SK-N-SH (cell line): ENCODE measurements at regions not wholly inside any gene's neighbourhood (a gene's known extent, or its start where the extent isn't known, plus 50 kb on each side); places are given as distances from the start of the nearest gene placed in this dataset.

Experiments
- CTCF ChIA-PET: fragments of 300-600, 350-600 bp; formaldehyde crosslinking; extraction: SDS; loops from one replicate; lab custom pipeline; 2021; lab: Yijun Ruan, JAX
- POLR2A ChIA-PET: fragments of 350-600 bp; sonication (Branson Sonifier 250); formaldehyde crosslinking; extraction: SDS; loops from one replicate; lab custom pipeline; 2020; ENCODE audit warnings: antibody characterized with exemption, inconsistent platforms; lab: Yijun Ruan, JAX
- DNase-seq: peaks from one replicate; pipeline ENCODE4 v3.0.0; 2012
- H2AFZ ChIP-seq: fragments of 200-600 bp; sonication (generic); 2 replicates; pipeline ENCODE4 v1.8.1; 2016; ENCODE audit warnings: antibody characterized with exemption, mild to moderate bottlenecking, low read depth
- H3F3A ChIP-seq: fragments of 200-600 bp; sonication (generic); replicated peaks from 2 replicates; pipeline ENCODE3; 2016; ENCODE audit warnings: antibody characterized with exemption, mild to moderate bottlenecking; ENCODE audit not compliant: insufficient read depth
- H3K27ac ChIP-seq, 2 experiments: fragments of 200-500 bp in 1 of 2; fragments of 200-600 bp in 1 of 2; sonication (Bioruptor generic) in 1 of 2; sonication (generic), shearing (Covaris generic) in 1 of 2; 2 replicates each; pipeline versions ENCODE4 v1.5.1 to v1.6.1; 2014 to 2016; ENCODE audit warnings: low read depth in 2 of 2, inconsistent platforms in 1 of 2, low read length in 1 of 2, mild to moderate bottlenecking in 1 of 2, mixed read lengths in 1 of 2
- H3K27me3 ChIP-seq: fragments of 200-600 bp; sonication (generic), shearing (Covaris generic); 2 replicates; pipeline ENCODE4 v1.6.1; 2016; ENCODE audit warnings: mixed run types; ENCODE audit not compliant: insufficient read depth
- H3K36me3 ChIP-seq, 2 experiments: fragments of 200-500 bp in 1 of 2; fragments of 200-600 bp in 1 of 2; sonication (Bioruptor generic) in 1 of 2; sonication (generic) in 1 of 2; replicated peaks in 1 of 2; 2 replicates each; pipeline versions ENCODE3 to v1.5.1; 2014 to 2016; ENCODE audit warnings: low read length in 1 of 2, mild to moderate bottlenecking in 1 of 2; ENCODE audit not compliant: insufficient read depth in 2 of 2, control insufficient read depth in 1 of 2
- H3K4me1 ChIP-seq, 2 experiments: fragments of 200-500 bp in 1 of 2; fragments of 200-600 bp in 1 of 2; sonication (Bioruptor generic) in 1 of 2; sonication (generic), shearing (Covaris generic) in 1 of 2; 2 replicates each; pipeline versions ENCODE4 v1.5.1 to v1.6.1; 2014 to 2016; ENCODE audit warnings: low read depth in 1 of 2, low read length in 1 of 2, mixed run types in 1 of 2; ENCODE audit not compliant: insufficient read depth in 2 of 2, control insufficient read depth in 1 of 2
- H3K4me2 ChIP-seq: fragments of 200-600 bp; sonication (generic), shearing (Covaris generic); 2 replicates; pipeline ENCODE4 v1.6.1; 2017; ENCODE audit warnings: mixed run types
- H3K4me3 ChIP-seq, 2 experiments: fragments of 200-500 bp in 1 of 2; fragments of 200-600 bp in 1 of 2; sonication (Bioruptor generic) in 1 of 2; sonication (generic), shearing (Covaris generic) in 1 of 2; 2 replicates each; pipeline versions ENCODE4 v1.5.1 to v1.8.1; 2014 to 2016; ENCODE audit warnings: low read depth in 2 of 2, inconsistent platforms in 1 of 2, low read length in 1 of 2, mild to moderate bottlenecking in 1 of 2, mixed read lengths in 1 of 2, moderate library complexity in 1 of 2
- H3K79me2 ChIP-seq: fragments of 200-600 bp; sonication (generic); 2 replicates; pipeline ENCODE4 v1.8.1; 2017; ENCODE audit warnings: mild to moderate bottlenecking; ENCODE audit not compliant: insufficient read depth
- H3K9ac ChIP-seq: fragments of 200-600 bp; sonication (generic); 2 replicates; pipeline ENCODE4 v1.6.1; 2017; ENCODE audit warnings: mixed run types
- H3K9me2 ChIP-seq: fragments of 200-600 bp; sonication (generic); 2 replicates; pipeline ENCODE4 v1.6.1; 2017; ENCODE audit warnings: mixed run types
- H3K9me3 ChIP-seq: fragments of 200-600 bp; sonication (generic); 2 replicates; pipeline ENCODE4 v1.6.1; 2017; ENCODE audit warnings: mixed run types, mild to moderate bottlenecking, moderate library complexity
- H4K20me1 ChIP-seq: fragments of 200-600 bp; sonication (generic); 2 replicates; pipeline ENCODE4 v1.6.1; 2017; ENCODE audit warnings: mild to moderate bottlenecking, mixed run types; ENCODE audit not compliant: insufficient read depth
- FOSL2 ChIP-seq: IDR thresholded peaks from 2 replicates; pipeline ENCODE4 v1.4.0; 2012; ENCODE audit warnings: low read depth, mild to moderate bottlenecking, moderate library complexity, borderline replicate concordance
- FOXJ3 ChIP-seq: sonication (generic); formaldehyde crosslinking; IDR thresholded peaks from 2 replicates; pipeline ENCODE4 v1.5.1; 2020; ENCODE audit warnings: mild to moderate bottlenecking, missing genetic modification reagents
- GABPA ChIP-seq: IDR thresholded peaks from 2 replicates; pipeline ENCODE4 v1.4.0; 2012; ENCODE audit warnings: low read depth, mild to moderate bottlenecking
- GATA2 ChIP-seq: sonication (generic); formaldehyde crosslinking; IDR thresholded peaks from 2 replicates; pipeline ENCODE4 v1.5.0; 2020; ENCODE audit warnings: mild to moderate bottlenecking, missing genetic modification reagents
- MEF2A ChIP-seq: IDR thresholded peaks from 2 replicates; pipeline ENCODE4 v1.4.0; 2012; ENCODE audit warnings: low read depth, borderline replicate concordance
- MXI1 ChIP-seq: IDR thresholded peaks from 2 replicates; pipeline ENCODE4 v1.6.1; 2012; ENCODE audit warnings: mild to moderate bottlenecking, low read depth, low read length, improper control_type of control experiment
- NFIC ChIP-seq: IDR thresholded peaks from 2 replicates; pipeline ENCODE4 v1.4.0; 2012; ENCODE audit warnings: borderline replicate concordance
- RAD21 ChIP-seq: IDR thresholded peaks from 2 replicates; pipeline ENCODE4 v1.6.1; 2012; ENCODE audit warnings: mild to moderate bottlenecking, low read length
- RCOR1 ChIP-seq: fragments of 150-350 bp; IDR thresholded peaks from 2 replicates; pipeline ENCODE4 v1.6.1; 2017; ENCODE audit warnings: antibody characterized with exemption, low read length
- RFX5 ChIP-seq: IDR thresholded peaks from 2 replicates; pipeline ENCODE4 v1.6.1; 2012; ENCODE audit warnings: mild to moderate bottlenecking, improper control_type of control experiment, low read length
- TAF1 ChIP-seq: IDR thresholded peaks from 2 replicates; pipeline ENCODE4 v1.6.1; 2012; ENCODE audit warnings: low read depth, mild to moderate bottlenecking, low read length, moderate library complexity, borderline replicate concordance
- TCF12 ChIP-seq: IDR thresholded peaks from 2 replicates; pipeline ENCODE4 v1.4.0; 2012
- TEAD4 ChIP-seq: IDR thresholded peaks from 2 replicates; pipeline ENCODE4 v1.4.0; 2012; ENCODE audit warnings: mild to moderate bottlenecking, borderline replicate concordance; ENCODE audit not compliant: insufficient read depth
- WGBS: methylation state at CpG from one replicate; pipeline ENCODE4 v1.1.6; 2017; ENCODE audit warnings: low lambda C conversion rate; 5-methylcytosine and 5-hydroxymethylcytosine counted together
- TF ChIP-seq, protein P1 (sequence below): fragments of 150-350 bp; IDR thresholded peaks from 2 replicates; pipeline ENCODE4 v1.6.1; 2016; ENCODE audit warnings: mild to moderate bottlenecking, low read depth, low read length
- TF ChIP-seq, protein P2 (sequence below): fragments of 200-600 bp; sonication (generic); IDR thresholded peaks from 2 replicates; pipeline ENCODE4 v1.6.1; 2017; ENCODE audit warnings: antibody characterized with exemption, mild to moderate bottlenecking, moderate library complexity
- TF ChIP-seq, protein P3 (sequence below): IDR thresholded peaks from 2 replicates; pipeline ENCODE4 v1.6.1; 2012; ENCODE audit warnings: mild to moderate bottlenecking, low read depth, low read length, moderate library complexity
- TF ChIP-seq, protein P4 (sequence below): IDR thresholded peaks from 2 replicates; pipeline ENCODE4; 2012
- TF ChIP-seq, protein P5 (sequence below): IDR thresholded peaks from 2 replicates; pipeline ENCODE4 v1.4.0; 2012; ENCODE audit warnings: low read depth, borderline replicate concordance
- TF ChIP-seq, protein P6 (sequence below): IDR thresholded peaks from 2 replicates; pipeline ENCODE4 v1.4.0; 2012; ENCODE audit warnings: low read depth, borderline replicate concordance

DNA sequence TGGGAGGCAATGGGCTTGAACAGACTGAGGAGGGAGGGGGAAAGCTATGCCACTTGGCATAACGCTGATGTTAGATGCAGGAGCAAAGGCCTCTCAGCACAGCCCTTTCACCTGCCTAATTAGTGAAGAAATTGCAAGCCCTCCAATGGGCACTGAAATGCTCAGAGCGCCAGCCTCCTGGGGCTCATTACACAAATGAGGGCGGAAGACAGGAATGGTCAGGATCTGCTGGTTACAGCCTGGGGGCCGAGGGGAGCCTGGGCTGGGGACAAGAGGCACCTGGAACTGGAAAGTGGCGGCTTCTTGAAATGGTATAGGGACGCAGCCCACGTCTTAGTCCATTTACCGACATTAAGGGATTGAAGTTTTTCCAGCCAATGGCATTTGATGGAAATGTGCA lies 50.2 kb upstream of the PLET1 start:
- H3K27ac ChIP-seq = no peak overlapping the region
- H4K20me1 ChIP-seq = no peaks in the 10 kb centered on the region
- H3K9me3 ChIP-seq = peaks cover 9% of the 10 kb centered on the region; the same call in 1 of the 2 replicates
- H3K4me2 ChIP-seq = no peak overlapping the region
- H3K4me1 ChIP-seq = no peaks in the 10 kb centered on the region; a peak in 2 of 4 replicates
- no peak for TF ChIP-seq FOXJ3 (CRISPR knock-in tag)
- no peak for TF ChIP-seq MEF2A
- no peak for TF ChIP-seq RAD21
- TF ChIP-seq, protein P1, sequence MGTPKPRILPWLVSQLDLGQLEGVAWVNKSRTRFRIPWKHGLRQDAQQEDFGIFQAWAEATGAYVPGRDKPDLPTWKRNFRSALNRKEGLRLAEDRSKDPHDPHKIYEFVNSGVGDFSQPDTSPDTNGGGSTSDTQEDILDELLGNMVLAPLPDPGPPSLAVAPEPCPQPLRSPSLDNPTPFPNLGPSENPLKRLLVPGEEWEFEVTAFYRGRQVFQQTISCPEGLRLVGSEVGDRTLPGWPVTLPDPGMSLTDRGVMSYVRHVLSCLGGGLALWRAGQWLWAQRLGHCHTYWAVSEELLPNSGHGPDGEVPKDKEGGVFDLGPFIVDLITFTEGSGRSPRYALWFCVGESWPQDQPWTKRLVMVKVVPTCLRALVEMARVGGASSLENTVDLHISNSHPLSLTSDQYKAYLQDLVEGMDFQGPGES = no peak
- no peak for TF ChIP-seq NFIC
- no peak for TF ChIP-seq TCF12
- no peak for TF ChIP-seq TEAD4
- no peak for TF ChIP-seq GATA2 (CRISPR knock-in tag)
- TF ChIP-seq, protein P2, sequence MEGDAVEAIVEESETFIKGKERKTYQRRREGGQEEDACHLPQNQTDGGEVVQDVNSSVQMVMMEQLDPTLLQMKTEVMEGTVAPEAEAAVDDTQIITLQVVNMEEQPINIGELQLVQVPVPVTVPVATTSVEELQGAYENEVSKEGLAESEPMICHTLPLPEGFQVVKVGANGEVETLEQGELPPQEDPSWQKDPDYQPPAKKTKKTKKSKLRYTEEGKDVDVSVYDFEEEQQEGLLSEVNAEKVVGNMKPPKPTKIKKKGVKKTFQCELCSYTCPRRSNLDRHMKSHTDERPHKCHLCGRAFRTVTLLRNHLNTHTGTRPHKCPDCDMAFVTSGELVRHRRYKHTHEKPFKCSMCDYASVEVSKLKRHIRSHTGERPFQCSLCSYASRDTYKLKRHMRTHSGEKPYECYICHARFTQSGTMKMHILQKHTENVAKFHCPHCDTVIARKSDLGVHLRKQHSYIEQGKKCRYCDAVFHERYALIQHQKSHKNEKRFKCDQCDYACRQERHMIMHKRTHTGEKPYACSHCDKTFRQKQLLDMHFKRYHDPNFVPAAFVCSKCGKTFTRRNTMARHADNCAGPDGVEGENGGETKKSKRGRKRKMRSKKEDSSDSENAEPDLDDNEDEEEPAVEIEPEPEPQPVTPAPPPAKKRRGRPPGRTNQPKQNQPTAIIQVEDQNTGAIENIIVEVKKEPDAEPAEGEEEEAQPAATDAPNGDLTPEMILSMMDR = no peak
- TF ChIP-seq, protein P3, sequence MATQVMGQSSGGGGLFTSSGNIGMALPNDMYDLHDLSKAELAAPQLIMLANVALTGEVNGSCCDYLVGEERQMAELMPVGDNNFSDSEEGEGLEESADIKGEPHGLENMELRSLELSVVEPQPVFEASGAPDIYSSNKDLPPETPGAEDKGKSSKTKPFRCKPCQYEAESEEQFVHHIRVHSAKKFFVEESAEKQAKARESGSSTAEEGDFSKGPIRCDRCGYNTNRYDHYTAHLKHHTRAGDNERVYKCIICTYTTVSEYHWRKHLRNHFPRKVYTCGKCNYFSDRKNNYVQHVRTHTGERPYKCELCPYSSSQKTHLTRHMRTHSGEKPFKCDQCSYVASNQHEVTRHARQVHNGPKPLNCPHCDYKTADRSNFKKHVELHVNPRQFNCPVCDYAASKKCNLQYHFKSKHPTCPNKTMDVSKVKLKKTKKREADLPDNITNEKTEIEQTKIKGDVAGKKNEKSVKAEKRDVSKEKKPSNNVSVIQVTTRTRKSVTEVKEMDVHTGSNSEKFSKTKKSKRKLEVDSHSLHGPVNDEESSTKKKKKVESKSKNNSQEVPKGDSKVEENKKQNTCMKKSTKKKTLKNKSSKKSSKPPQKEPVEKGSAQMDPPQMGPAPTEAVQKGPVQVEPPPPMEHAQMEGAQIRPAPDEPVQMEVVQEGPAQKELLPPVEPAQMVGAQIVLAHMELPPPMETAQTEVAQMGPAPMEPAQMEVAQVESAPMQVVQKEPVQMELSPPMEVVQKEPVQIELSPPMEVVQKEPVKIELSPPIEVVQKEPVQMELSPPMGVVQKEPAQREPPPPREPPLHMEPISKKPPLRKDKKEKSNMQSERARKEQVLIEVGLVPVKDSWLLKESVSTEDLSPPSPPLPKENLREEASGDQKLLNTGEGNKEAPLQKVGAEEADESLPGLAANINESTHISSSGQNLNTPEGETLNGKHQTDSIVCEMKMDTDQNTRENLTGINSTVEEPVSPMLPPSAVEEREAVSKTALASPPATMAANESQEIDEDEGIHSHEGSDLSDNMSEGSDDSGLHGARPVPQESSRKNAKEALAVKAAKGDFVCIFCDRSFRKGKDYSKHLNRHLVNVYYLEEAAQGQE = no peak
- TF ChIP-seq GABPA = no peak
- no peak for TF ChIP-seq RCOR1
- TF ChIP-seq FOSL2 = no peak
- TF ChIP-seq MXI1 = no peak
- TF ChIP-seq, protein P4, sequence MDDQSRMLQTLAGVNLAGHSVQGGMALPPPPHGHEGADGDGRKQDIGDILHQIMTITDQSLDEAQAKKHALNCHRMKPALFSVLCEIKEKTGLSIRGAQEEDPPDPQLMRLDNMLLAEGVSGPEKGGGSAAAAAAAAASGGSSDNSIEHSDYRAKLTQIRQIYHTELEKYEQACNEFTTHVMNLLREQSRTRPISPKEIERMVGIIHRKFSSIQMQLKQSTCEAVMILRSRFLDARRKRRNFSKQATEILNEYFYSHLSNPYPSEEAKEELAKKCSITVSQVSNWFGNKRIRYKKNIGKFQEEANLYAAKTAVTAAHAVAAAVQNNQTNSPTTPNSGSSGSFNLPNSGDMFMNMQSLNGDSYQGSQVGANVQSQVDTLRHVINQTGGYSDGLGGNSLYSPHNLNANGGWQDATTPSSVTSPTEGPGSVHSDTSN = no peak
- TF ChIP-seq, protein P5, sequence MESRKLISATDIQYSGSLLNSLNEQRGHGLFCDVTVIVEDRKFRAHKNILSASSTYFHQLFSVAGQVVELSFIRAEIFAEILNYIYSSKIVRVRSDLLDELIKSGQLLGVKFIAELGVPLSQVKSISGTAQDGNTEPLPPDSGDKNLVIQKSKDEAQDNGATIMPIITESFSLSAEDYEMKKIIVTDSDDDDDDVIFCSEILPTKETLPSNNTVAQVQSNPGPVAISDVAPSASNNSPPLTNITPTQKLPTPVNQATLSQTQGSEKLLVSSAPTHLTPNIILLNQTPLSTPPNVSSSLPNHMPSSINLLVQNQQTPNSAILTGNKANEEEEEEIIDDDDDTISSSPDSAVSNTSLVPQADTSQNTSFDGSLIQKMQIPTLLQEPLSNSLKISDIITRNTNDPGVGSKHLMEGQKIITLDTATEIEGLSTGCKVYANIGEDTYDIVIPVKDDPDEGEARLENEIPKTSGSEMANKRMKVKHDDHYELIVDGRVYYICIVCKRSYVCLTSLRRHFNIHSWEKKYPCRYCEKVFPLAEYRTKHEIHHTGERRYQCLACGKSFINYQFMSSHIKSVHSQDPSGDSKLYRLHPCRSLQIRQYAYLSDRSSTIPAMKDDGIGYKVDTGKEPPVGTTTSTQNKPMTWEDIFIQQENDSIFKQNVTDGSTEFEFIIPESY = no peak
- TF ChIP-seq TAF1 = no peak
- no peak for TF ChIP-seq RFX5
- TF ChIP-seq, protein P6, sequence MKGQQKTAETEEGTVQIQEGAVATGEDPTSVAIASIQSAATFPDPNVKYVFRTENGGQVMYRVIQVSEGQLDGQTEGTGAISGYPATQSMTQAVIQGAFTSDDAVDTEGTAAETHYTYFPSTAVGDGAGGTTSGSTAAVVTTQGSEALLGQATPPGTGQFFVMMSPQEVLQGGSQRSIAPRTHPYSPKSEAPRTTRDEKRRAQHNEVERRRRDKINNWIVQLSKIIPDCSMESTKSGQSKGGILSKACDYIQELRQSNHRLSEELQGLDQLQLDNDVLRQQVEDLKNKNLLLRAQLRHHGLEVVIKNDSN = no peak
- no peak for DNase-seq
- H3K79me2 ChIP-seq = no peaks in the 10 kb centered on the region
- H3F3A ChIP-seq = no peaks in the 10 kb centered on the region
- POLR2A ChIA-PET = no interaction called here
- CTCF ChIA-PET = no interaction called here
- no peak overlapping the region for H2AFZ ChIP-seq
- 80% methylated on average over 8 of the region's 8 CpGs for WGBS
- H3K27me3 ChIP-seq = no peaks in the 10 kb centered on the region
- H3K36me3 ChIP-seq = no peaks in the 10 kb centered on the region
- H3K9me2 ChIP-seq = no peaks in the 10 kb centered on the region
- H3K4me3 ChIP-seq = no peak overlapping the region
- no peak overlapping the region for H3K9ac ChIP-seq
